VCaP (cell line): ENCODE measurements at regions not wholly inside any gene's neighbourhood (a gene's known extent, or its start where the extent isn't known, plus 50 kb on each side); places are given as distances from the start of the nearest gene placed in this dataset.

ENCODE experiments used
- H3K27ac ChIP-seq: fragments of 450-650 bp; 2 replicates; pipeline ENCODE4 v1.5.1; 2017
- CTCF ChIP-seq: fragments of 450-650 bp; conservative IDR thresholded peaks from 2 replicates; pipeline ENCODE4 v1.5.1; 2017; ENCODE audit warnings: mild to moderate bottlenecking, moderate library complexity

- no peak for TF ChIP-seq CTCF
Observed at GRCh38 chr7:157483971-157484410, 147.2 kb downstream of the DNAJB6 start.

GRCh38 chr7:157484411-157485081 is 147.7 kb downstream of the DNAJB6 start:
- no peak overlapping the region for H3K27ac ChIP-seq
- no peak for TF ChIP-seq CTCF

More at GRCh38 chr7:157483971-157484410, 147.2 kb downstream of the DNAJB6 start:
- H3K27ac ChIP-seq: no peak overlapping the region

- no peak for TF ChIP-seq CTCF
- H3K27ac ChIP-seq: no peak overlapping the region
Observed at GRCh38 chr7:157485361-157485831, 148.6 kb downstream of the DNAJB6 start.

GRCh38 chr7:157486007-157486755 is 149.4 kb downstream of the DNAJB6 start:
- TF ChIP-seq CTCF: no peak
- no peak overlapping the region for H3K27ac ChIP-seq

- TF ChIP-seq CTCF: no peak
- H3K27ac ChIP-seq: no peak overlapping the region
Observed at GRCh38 chr7:157487046-157487770, 150.4 kb downstream of the DNAJB6 start.

GRCh38 chr7:157488281-157488680 is 151.5 kb downstream of the DNAJB6 start:
- no peak for TF ChIP-seq CTCF
- H3K27ac ChIP-seq: no peak overlapping the region

- TF ChIP-seq CTCF: no peak
- H3K27ac ChIP-seq: no peak overlapping the region
Observed at GRCh38 chr7:157488966-157489365, 152.2 kb downstream of the DNAJB6 start.
